ENCODE measurements at regions not wholly inside any gene's neighbourhood (a gene's known extent, or its start where the extent isn't known, plus 50 kb on each side); places are given as distances from the start of the nearest gene placed in this dataset.

- no peak overlapping the region for H3K27ac ChIP-seq
- no peak overlapping the region for H3K4me3 ChIP-seq
- H3K36me3 ChIP-seq (ENCODE audit: insufficient read depth, low read length): no peaks in the 10 kb centered on the region
- TF ChIP-seq EZH2 (IDR thresholded peaks at IDR 0.05) (no peak), FOXP2 (optimal IDR thresholded peaks at IDR 0.05; ENCODE audit: control extremely low read depth, extremely low read length, insufficient read depth) (no peak), POLR2AphosphoS5 (IDR thresholded peaks at IDR 0.05; ENCODE audit: borderline replicate concordance, low read depth, low read length) (no peak)
- H3K9ac ChIP-seq (ENCODE audit: insufficient read length): no peak overlapping the region
- no peaks in the 10 kb centered on the region for H3K9me3 ChIP-seq (ENCODE audit: low read depth, low read length)
- DNase-seq (ENCODE audit: low read depth, low spot score): no peak
Observed at GRCh38 chr20:59385480-59385879, 85.1 kb downstream of the EDN3 start.

- Histone ChIP-seq H3K4me3 (no peak overlapping the region), H3K9ac (ENCODE audit: insufficient read length) (no peak overlapping the region), H3K36me3 (ENCODE audit: insufficient read depth, low read length) (no peaks in the 10 kb centered on the region), H3K27ac (no peak overlapping the region), H3K9me3 (ENCODE audit: low read depth, low read length) (no peaks in the 10 kb centered on the region)
- no peak for TF ChIP-seq FOXP2 (optimal IDR thresholded peaks at IDR 0.05; ENCODE audit: control extremely low read depth, extremely low read length, insufficient read depth)
- no peak for TF ChIP-seq POLR2AphosphoS5 (IDR thresholded peaks at IDR 0.05; ENCODE audit: borderline replicate concordance, low read depth, low read length)
- no peak for TF ChIP-seq EZH2 (IDR thresholded peaks at IDR 0.05)
- no peak for DNase-seq (ENCODE audit: low read depth, low spot score)
Observed at GRCh38 chr20:59386809-59387208, 86.4 kb downstream of the EDN3 start.

GRCh38 chr20:59387891-59388290 is 87.5 kb downstream of the EDN3 start:
- H3K27ac ChIP-seq: no peak overlapping the region
- TF ChIP-seq POLR2AphosphoS5 (IDR thresholded peaks at IDR 0.05; ENCODE audit: borderline replicate concordance, low read depth, low read length) (no peak), FOXP2 (optimal IDR thresholded peaks at IDR 0.05; ENCODE audit: control extremely low read depth, extremely low read length, insufficient read depth) (no peak), EZH2 (IDR thresholded peaks at IDR 0.05) (no peak)
- H3K4me3 ChIP-seq: no peak overlapping the region
- no peaks in the 10 kb centered on the region for H3K9me3 ChIP-seq (ENCODE audit: low read depth, low read length)
- H3K36me3 ChIP-seq (ENCODE audit: insufficient read depth, low read length): no peaks in the 10 kb centered on the region
- no peak for DNase-seq (ENCODE audit: low read depth, low spot score)
- H3K9ac ChIP-seq (ENCODE audit: insufficient read length): no peak overlapping the region

GRCh38 chr20:59388402-59388801 is 88.0 kb downstream of the EDN3 start:
- H3K27ac ChIP-seq: no peak overlapping the region
- H3K36me3 ChIP-seq (ENCODE audit: insufficient read depth, low read length): no peaks in the 10 kb centered on the region
- no peaks in the 10 kb centered on the region for H3K9me3 ChIP-seq (ENCODE audit: low read depth, low read length)
- H3K4me3 ChIP-seq: no peak overlapping the region
- TF ChIP-seq EZH2 (IDR thresholded peaks at IDR 0.05): no peak
- TF ChIP-seq POLR2AphosphoS5 (IDR thresholded peaks at IDR 0.05; ENCODE audit: borderline replicate concordance, low read depth, low read length): no peak
- TF ChIP-seq FOXP2 (optimal IDR thresholded peaks at IDR 0.05; ENCODE audit: control extremely low read depth, extremely low read length, insufficient read depth): no peak
- DNase-seq (ENCODE audit: low read depth, low spot score): no peak
- no peak overlapping the region for H3K9ac ChIP-seq (ENCODE audit: insufficient read length)

- H3K9me3 ChIP-seq (ENCODE audit: low read depth, low read length): no peaks in the 10 kb centered on the region
- no peaks in the 10 kb centered on the region for H3K36me3 ChIP-seq (ENCODE audit: insufficient read depth, low read length)
- DNase-seq (ENCODE audit: low read depth, low spot score): no peak
- no peak overlapping the region for H3K4me3 ChIP-seq
- H3K27ac ChIP-seq: no peak overlapping the region
- no peak overlapping the region for H3K9ac ChIP-seq (ENCODE audit: insufficient read length)
- no peak for TF ChIP-seq FOXP2 (optimal IDR thresholded peaks at IDR 0.05; ENCODE audit: control extremely low read depth, extremely low read length, insufficient read depth)
- no peak for TF ChIP-seq EZH2 (IDR thresholded peaks at IDR 0.05)
- no peak for TF ChIP-seq POLR2AphosphoS5 (IDR thresholded peaks at IDR 0.05; ENCODE audit: borderline replicate concordance, low read depth, low read length)
Observed at GRCh38 chr20:59390437-59390836, 90.0 kb downstream of the EDN3 start.

GRCh38 chr20:59391975-59392374 is 91.6 kb downstream of the EDN3 start:
- Histone ChIP-seq H3K4me3 (no peak overlapping the region), H3K36me3 (ENCODE audit: insufficient read depth, low read length) (no peaks in the 10 kb centered on the region), H3K27ac (no peak overlapping the region), H3K9me3 (ENCODE audit: low read depth, low read length) (no peaks in the 10 kb centered on the region), H3K9ac (ENCODE audit: insufficient read length) (no peak overlapping the region)
- no peak for DNase-seq (ENCODE audit: low read depth, low spot score)
- TF ChIP-seq FOXP2 (optimal IDR thresholded peaks at IDR 0.05; ENCODE audit: control extremely low read depth, extremely low read length, insufficient read depth) (no peak), POLR2AphosphoS5 (IDR thresholded peaks at IDR 0.05; ENCODE audit: borderline replicate concordance, low read depth, low read length) (no peak), EZH2 (IDR thresholded peaks at IDR 0.05) (no peak)

GRCh38 chr20:59392736-59393135 is 92.3 kb downstream of the EDN3 start:
- no peak overlapping the region for H3K9ac ChIP-seq (ENCODE audit: insufficient read length)
- no peak overlapping the region for H3K27ac ChIP-seq
- H3K9me3 ChIP-seq (ENCODE audit: low read depth, low read length): no peaks in the 10 kb centered on the region
- peak; percentile 6 for DNase-seq (ENCODE audit: low read depth, low spot score)
- TF ChIP-seq FOXP2 (optimal IDR thresholded peaks at IDR 0.05; ENCODE audit: control extremely low read depth, extremely low read length, insufficient read depth) (no peak), EZH2 (IDR thresholded peaks at IDR 0.05) (no peak), POLR2AphosphoS5 (IDR thresholded peaks at IDR 0.05; ENCODE audit: borderline replicate concordance, low read depth, low read length) (no peak)
- no peak overlapping the region for H3K4me3 ChIP-seq
- H3K36me3 ChIP-seq (ENCODE audit: insufficient read depth, low read length): no peaks in the 10 kb centered on the region

- Histone ChIP-seq H3K9me3 (ENCODE audit: low read depth, low read length) (no peaks in the 10 kb centered on the region), H3K36me3 (ENCODE audit: insufficient read depth, low read length) (no peaks in the 10 kb centered on the region), H3K4me3 (no peak overlapping the region), H3K27ac (no peak overlapping the region), H3K9ac (ENCODE audit: insufficient read length) (no peak overlapping the region)
- no peak for DNase-seq (ENCODE audit: low read depth, low spot score)
- TF ChIP-seq POLR2AphosphoS5 (IDR thresholded peaks at IDR 0.05; ENCODE audit: borderline replicate concordance, low read depth, low read length) (no peak), FOXP2 (optimal IDR thresholded peaks at IDR 0.05; ENCODE audit: control extremely low read depth, extremely low read length, insufficient read depth) (no peak), EZH2 (IDR thresholded peaks at IDR 0.05) (no peak)
Observed at GRCh38 chr20:59393142-59393541, 92.7 kb downstream of the EDN3 start.

- no peaks in the 10 kb centered on the region for H3K9me3 ChIP-seq (ENCODE audit: low read depth, low read length)
- H3K27ac ChIP-seq: no peak overlapping the region
- H3K36me3 ChIP-seq (ENCODE audit: insufficient read depth, low read length): no peaks in the 10 kb centered on the region
- H3K4me3 ChIP-seq: no peak overlapping the region
- H3K9ac ChIP-seq (ENCODE audit: insufficient read length): no peak overlapping the region
- DNase-seq (ENCODE audit: low read depth, low spot score): no peak
- no peak for TF ChIP-seq EZH2 (IDR thresholded peaks at IDR 0.05)
Observed at GRCh38 chr20:59395729-59396128, 95.3 kb downstream of the EDN3 start.
